PFSK-1 (cell line): ENCODE measurements at regions not wholly inside any gene's neighbourhood (a gene's known extent, or its start where the extent isn't known, plus 50 kb on each side); places are given as distances from the start of the nearest gene placed in this dataset.

Experiments
- POLR2AphosphoS5 ChIP-seq: IDR thresholded peaks from 2 replicates; pipeline ENCODE4 v1.6.1; 2012; ENCODE audit warnings: low read depth, mild to moderate bottlenecking, control low read depth, low read length, moderate library complexity
- TAF1 ChIP-seq: IDR thresholded peaks from 2 replicates; pipeline ENCODE4 v1.6.1; 2012; ENCODE audit warnings: low read length, control low read depth, borderline replicate concordance; ENCODE audit not compliant: insufficient read depth
- TF ChIP-seq, protein P1 (sequence below), 2 experiments: IDR thresholded peaks; 2 replicates each; pipeline versions ENCODE4 v1.6.1 to v1.8.0; 2011 to 2012; ENCODE audit warnings: low read depth in 2 of 2, low read length in 2 of 2, control low read depth in 1 of 2, inconsistent platforms in 1 of 2, mild to moderate bottlenecking in 1 of 2, moderate library complexity in 1 of 2; ENCODE audit not compliant: insufficient read depth in 1 of 2

- TF ChIP-seq, protein P1, sequence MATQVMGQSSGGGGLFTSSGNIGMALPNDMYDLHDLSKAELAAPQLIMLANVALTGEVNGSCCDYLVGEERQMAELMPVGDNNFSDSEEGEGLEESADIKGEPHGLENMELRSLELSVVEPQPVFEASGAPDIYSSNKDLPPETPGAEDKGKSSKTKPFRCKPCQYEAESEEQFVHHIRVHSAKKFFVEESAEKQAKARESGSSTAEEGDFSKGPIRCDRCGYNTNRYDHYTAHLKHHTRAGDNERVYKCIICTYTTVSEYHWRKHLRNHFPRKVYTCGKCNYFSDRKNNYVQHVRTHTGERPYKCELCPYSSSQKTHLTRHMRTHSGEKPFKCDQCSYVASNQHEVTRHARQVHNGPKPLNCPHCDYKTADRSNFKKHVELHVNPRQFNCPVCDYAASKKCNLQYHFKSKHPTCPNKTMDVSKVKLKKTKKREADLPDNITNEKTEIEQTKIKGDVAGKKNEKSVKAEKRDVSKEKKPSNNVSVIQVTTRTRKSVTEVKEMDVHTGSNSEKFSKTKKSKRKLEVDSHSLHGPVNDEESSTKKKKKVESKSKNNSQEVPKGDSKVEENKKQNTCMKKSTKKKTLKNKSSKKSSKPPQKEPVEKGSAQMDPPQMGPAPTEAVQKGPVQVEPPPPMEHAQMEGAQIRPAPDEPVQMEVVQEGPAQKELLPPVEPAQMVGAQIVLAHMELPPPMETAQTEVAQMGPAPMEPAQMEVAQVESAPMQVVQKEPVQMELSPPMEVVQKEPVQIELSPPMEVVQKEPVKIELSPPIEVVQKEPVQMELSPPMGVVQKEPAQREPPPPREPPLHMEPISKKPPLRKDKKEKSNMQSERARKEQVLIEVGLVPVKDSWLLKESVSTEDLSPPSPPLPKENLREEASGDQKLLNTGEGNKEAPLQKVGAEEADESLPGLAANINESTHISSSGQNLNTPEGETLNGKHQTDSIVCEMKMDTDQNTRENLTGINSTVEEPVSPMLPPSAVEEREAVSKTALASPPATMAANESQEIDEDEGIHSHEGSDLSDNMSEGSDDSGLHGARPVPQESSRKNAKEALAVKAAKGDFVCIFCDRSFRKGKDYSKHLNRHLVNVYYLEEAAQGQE (IDR thresholded peaks at IDR 0.05; ENCODE audit: insufficient read depth in 1 of 2, low read depth in 2 of 2, low read length in 2 of 2), result no peak
- TF ChIP-seq POLR2AphosphoS5 (no peak), TAF1 (no peak)
These were observed 436.6 kb downstream of the IRS1 start for GRCh38 chr2:226362980-226363379.
